ENCODE measurements at regions not wholly inside any gene's neighbourhood (a gene's known extent, or its start where the extent isn't known, plus 50 kb on each side); places are given as distances from the start of the nearest gene placed in this dataset.

DNA sequence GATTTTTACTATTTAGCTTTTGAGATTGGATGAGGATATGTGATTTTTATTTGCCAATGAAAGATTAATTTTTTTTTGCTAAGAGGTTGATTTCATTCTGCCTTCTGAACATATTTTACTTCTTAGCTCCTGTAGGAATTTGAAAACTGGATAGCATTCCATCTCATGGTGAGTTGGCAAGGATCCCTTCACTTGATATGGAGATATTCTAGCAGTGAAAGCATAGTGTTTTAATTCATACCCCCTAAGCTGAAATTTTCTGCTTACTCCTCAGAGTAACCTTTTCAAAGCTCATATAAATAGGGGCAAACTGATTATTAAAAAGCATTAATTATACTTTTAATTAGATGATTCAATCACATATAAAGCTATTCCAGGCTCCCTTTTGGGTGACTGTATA lies 61.0 kb upstream of the KCNJ3 start:
- TF ChIP-seq, protein P1, sequence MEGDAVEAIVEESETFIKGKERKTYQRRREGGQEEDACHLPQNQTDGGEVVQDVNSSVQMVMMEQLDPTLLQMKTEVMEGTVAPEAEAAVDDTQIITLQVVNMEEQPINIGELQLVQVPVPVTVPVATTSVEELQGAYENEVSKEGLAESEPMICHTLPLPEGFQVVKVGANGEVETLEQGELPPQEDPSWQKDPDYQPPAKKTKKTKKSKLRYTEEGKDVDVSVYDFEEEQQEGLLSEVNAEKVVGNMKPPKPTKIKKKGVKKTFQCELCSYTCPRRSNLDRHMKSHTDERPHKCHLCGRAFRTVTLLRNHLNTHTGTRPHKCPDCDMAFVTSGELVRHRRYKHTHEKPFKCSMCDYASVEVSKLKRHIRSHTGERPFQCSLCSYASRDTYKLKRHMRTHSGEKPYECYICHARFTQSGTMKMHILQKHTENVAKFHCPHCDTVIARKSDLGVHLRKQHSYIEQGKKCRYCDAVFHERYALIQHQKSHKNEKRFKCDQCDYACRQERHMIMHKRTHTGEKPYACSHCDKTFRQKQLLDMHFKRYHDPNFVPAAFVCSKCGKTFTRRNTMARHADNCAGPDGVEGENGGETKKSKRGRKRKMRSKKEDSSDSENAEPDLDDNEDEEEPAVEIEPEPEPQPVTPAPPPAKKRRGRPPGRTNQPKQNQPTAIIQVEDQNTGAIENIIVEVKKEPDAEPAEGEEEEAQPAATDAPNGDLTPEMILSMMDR (conservative IDR thresholded peaks at IDR 0.05 in 1 of 2, IDR thresholded peaks at IDR 0.05 in 1 of 2; ENCODE audit: extremely low read depth in 1 of 2, insufficient read depth in 1 of 2, low read depth in 1 of 2, low read length in 2 of 2): no peak
- no peak for TF ChIP-seq EZH2 (IDR thresholded peaks at IDR 0.05; ENCODE audit: borderline replicate concordance, low read length)

Measured in mammary epithelial cell (primary cell).